Type B pancreatic cell (in vitro differentiated cells): ENCODE measurements at regions not wholly inside any gene's neighbourhood (a gene's known extent, or its start where the extent isn't known, plus 50 kb on each side); places are given as distances from the start of the nearest gene placed in this dataset.

Experiments used
- DNase-seq: peaks from one replicate; pipeline ENCODE4 v3.0.0; 2021; ENCODE audit warnings: mixed read lengths; ENCODE audit not compliant: unreplicated experiment; ENCODE audit errors: extremely low spot score
- H3K27ac Mint-ChIP-seq: 2 replicates; pipeline ENCODE4 v1.8.0; 2021; ENCODE audit warnings: mild to moderate bottlenecking, mixed read lengths
- H3K27me3 Mint-ChIP-seq: 2 replicates; pipeline ENCODE4 v1.8.0; 2021; ENCODE audit warnings: mixed read lengths
- H3K36me3 Mint-ChIP-seq: 2 replicates; pipeline ENCODE4 v1.8.0; 2021; ENCODE audit warnings: mixed read lengths
- H3K4me1 Mint-ChIP-seq: one replicate; pipeline ENCODE4 v1.8.0; 2021; ENCODE audit warnings: mixed read lengths; ENCODE audit not compliant: unreplicated experiment
- H3K4me3 Mint-ChIP-seq: 2 replicates; pipeline ENCODE4 v1.8.0; 2021; ENCODE audit warnings: mild to moderate bottlenecking, mixed read lengths
- H3K9me3 Mint-ChIP-seq: 2 replicates; pipeline ENCODE4 v1.8.0; 2021; ENCODE audit warnings: mixed read lengths
- CTCF ChIP-seq: fragments of 200-600 bp; sonication (generic); conservative IDR thresholded peaks from 2 replicates; pipeline ENCODE4 v1.5.0; 2021; ENCODE audit warnings: antibody characterized with exemption, mild to moderate bottlenecking

GRCh38 chr10:78476156-78476555, 442.5 kb downstream of the RPS24 start:
- H3K4me1 Mint-ChIP-seq, result peaks cover 47% of the 10 kb centered on the region
- no peaks in the 10 kb centered on the region for H3K36me3 Mint-ChIP-seq
- H3K27ac Mint-ChIP-seq, result no peak overlapping the region
- peaks cover 4% of the 10 kb centered on the region for H3K9me3 Mint-ChIP-seq
- no peak for DNase-seq
- no peak for TF ChIP-seq CTCF
- H3K27me3 Mint-ChIP-seq, result peaks cover 6% of the 10 kb centered on the region
- H3K4me3 Mint-ChIP-seq, result no peak overlapping the region

- H3K36me3 Mint-ChIP-seq, result no peaks in the 10 kb centered on the region
- no peak for DNase-seq
- H3K4me1 Mint-ChIP-seq, result peaks cover 42% of the 10 kb centered on the region
- TF ChIP-seq CTCF, result no peak
- H3K27me3 Mint-ChIP-seq, result peaks cover 6% of the 10 kb centered on the region
- no peak overlapping the region for H3K27ac Mint-ChIP-seq
- peaks cover 4% of the 10 kb centered on the region for H3K9me3 Mint-ChIP-seq
- H3K4me3 Mint-ChIP-seq, result no peak overlapping the region
These were observed 443.2 kb downstream of the RPS24 start for GRCh38 chr10:78476844-78477243.

- H3K4me3 Mint-ChIP-seq, result no peak overlapping the region
- H3K9me3 Mint-ChIP-seq, result peaks cover 4% of the 10 kb centered on the region
- DNase-seq, result no peak
- peaks cover 6% of the 10 kb centered on the region for H3K27me3 Mint-ChIP-seq
- H3K4me1 Mint-ChIP-seq, result peaks cover 25% of the 10 kb centered on the region
- H3K36me3 Mint-ChIP-seq, result no peaks in the 10 kb centered on the region
- TF ChIP-seq CTCF, result no peak
- no peak overlapping the region for H3K27ac Mint-ChIP-seq
These were observed 445.3 kb downstream of the RPS24 start for GRCh38 chr10:78478919-78479318.

- H3K4me1 Mint-ChIP-seq, result peaks cover 25% of the 10 kb centered on the region
- peaks cover 4% of the 10 kb centered on the region for H3K9me3 Mint-ChIP-seq
- TF ChIP-seq CTCF, result no peak
- H3K27ac Mint-ChIP-seq, result no peak overlapping the region
- peaks cover 6% of the 10 kb centered on the region for H3K27me3 Mint-ChIP-seq
- H3K36me3 Mint-ChIP-seq, result no peaks in the 10 kb centered on the region
- no peak for DNase-seq
- no peak overlapping the region for H3K4me3 Mint-ChIP-seq
These were observed 445.8 kb downstream of the RPS24 start for GRCh38 chr10:78479467-78479866.

GRCh38 chr10:78481842-78482241, 448.2 kb downstream of the RPS24 start:
- peaks cover 6% of the 10 kb centered on the region for H3K4me1 Mint-ChIP-seq

More at GRCh38 chr10:78481842-78482241, 448.2 kb downstream of the RPS24 start:
- Mint-ChIP-seq H3K9me3 (peaks cover 4% of the 10 kb centered on the region), H3K4me3 (no peak overlapping the region), H3K36me3 (no peaks in the 10 kb centered on the region), H3K27ac (no peak overlapping the region), H3K27me3 (peaks cover 6% of the 10 kb centered on the region)
- TF ChIP-seq CTCF, result no peak
- no peak for DNase-seq
